Renal cortical epithelial cell (primary cell): ENCODE measurements at regions not wholly inside any gene's neighbourhood (a gene's known extent, or its start where the extent isn't known, plus 50 kb on each side); places are given as distances from the start of the nearest gene placed in this dataset.

Experiments used
- DNase-seq: peaks from one replicate; pipeline ENCODE4 v3.0.0-alpha.2; 2011; ENCODE audit warnings: low read depth

DNA sequence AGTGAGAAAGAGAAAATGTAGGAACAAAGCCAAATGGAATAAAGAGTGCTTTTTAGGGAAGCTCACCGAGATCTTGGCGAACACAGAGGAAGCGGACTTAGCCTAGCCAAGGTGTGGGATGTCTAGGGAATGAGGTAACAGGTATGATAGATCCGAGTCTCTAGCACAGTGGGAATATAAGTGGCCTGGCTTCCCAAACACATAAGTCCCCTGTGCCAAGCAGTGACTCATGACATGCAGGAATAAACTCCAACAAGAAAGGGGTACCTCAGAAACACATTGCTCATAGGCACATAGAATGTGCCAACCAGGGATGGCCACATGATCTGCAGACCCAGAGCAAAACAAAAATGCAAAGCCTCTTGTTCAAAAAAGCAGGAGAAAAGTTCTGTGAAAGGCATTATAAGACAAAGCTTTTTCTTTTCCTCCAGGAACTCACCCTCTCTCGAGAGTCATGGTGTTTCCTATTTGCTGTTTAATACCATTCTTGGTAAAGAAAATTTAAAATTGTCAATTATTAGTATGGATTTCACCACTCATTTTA lies 542.5 kb downstream of the GATA3 start:
- DNase-seq: no peak

DNA sequence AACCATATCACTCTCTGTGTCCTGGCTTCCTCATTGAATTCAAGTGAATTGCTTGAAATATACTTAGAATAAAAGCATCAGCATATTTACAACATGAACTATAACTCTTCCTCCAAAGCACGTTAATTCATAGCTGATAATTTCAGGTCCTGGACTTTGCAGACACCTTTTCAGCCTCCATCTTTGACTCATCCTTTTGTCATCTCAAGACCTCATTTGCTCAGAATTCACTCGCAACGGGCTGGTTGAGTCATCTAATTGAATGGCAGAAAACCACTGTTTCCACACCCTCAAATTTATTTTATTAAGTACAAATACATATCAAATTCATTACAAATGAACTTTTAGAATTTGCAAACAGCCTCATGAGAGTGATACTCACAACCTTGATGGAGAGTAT lies 545.7 kb downstream of the GATA3 start:
- no peak for DNase-seq

DNA sequence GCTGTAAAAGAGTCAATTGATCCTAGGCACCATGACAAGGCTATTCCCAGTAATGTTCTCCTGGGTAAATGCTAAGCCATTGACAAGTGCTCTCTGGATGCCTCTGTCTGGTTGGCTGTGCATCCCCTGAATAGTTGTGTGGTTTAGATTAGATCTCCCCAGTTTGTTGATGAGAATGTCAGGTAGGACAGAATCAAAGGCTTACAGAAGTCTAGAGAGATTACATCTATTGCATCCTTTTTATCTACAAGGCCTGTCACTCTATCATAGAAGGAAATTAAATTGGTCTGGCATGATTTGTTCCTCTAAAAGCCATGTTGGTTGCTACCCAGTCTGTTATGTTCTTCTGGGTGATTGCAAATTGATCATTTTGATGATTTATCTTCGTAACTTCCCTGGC lies 548.3 kb downstream of the GATA3 start:
- no peak for DNase-seq

DNA sequence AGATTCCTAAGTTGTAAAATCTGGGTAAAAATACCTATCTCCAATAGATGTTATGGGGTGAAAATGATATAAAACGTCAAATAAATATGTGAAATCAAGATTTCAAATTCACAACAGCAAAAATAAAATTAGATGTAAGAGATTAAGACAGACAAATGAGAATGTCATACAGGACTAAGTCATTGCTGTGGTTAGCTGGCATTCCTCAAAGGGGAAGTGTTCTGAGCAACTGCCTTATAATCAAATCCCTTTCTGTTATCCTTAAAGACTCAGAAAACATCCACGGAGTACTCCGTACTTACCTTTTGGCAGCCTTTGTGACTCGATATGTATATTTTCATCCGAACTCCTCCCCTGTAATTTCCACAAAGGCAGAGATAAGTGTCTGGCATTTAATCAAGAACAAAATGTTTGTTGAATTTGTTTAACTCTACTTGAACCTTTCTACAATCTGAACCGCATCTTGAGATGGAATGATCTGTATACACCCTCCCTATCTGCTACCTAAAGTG lies 559.6 kb downstream of the GATA3 start:
- DNase-seq: no peak

DNA sequence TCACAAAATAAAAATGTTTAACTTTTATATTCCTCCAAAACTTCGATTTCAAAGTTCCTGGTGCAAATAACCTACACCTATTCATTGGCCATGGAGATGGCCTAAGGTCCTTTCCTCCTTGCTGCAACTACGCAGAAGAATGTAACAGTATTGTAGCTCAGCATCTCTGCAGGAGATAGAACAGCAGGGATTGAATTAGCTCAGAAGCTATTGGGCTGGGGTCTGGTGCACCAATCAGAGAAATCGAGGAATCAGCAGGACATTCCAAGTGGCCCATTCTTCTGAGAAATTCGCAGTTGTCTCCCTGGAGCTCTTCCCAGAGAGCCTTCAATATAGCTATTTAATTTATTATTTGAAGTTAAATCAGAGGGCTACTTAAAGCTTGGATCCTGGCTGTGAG lies 560.6 kb downstream of the GATA3 start:
- no peak for DNase-seq

DNA sequence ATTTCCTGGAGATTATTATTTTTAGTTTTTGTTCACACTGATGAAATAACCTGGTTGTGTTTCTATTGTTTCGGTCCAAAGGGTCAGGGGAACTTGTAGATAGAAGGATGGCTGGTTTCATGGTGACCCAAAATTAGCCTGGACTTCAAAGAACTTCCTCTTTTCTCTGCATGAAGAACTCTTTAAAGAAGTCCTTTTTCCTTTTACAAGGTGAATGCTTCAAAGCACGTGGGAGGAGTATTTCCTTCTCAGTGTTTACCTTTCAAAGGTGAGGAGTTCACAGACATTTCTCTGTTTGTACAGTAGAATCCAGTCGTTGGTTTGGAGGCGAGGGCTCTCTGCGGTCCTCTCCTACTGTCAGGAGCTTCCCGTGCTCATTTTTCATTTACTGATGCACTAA lies 561.7 kb downstream of the GATA3 start:
- DNase-seq: peak; percentile 26

DNA sequence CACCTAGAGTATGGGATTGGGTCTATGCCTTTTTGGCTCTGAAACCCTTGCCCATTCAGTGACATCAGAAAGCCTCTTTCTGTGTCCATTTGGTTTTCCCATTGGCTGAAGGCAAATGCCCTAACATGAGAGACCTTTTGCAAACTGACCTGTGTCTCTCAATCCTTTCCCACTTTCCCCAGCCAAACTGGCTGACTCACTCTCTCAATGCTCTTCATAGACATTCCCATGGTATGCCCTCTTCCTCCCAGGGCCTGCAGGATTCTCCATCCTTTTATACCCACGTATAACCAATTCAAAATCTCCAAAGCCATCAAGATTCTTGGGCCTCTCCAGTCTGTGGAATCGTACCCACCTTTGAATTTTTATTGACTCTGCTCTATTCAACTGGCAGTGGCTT lies 563.3 kb downstream of the GATA3 start:
- DNase-seq: no peak

DNA sequence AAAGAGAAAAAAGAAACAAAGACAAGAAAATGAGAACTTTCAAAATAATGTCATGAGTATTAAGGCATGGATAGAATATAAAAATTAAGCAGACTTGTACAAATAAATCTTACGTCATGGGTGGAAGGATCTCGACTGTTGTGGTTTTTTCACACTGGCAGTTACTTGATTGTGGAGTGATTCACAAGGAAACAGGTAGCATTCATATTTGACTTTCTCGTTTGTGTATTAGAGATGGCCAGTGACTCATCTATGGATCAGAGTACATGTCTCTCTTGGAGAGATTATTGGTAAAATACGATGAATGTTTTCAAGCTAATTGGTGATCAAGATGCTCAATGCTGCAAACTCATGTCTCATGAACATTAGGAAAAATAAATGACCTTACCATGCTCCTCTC lies 564.3 kb downstream of the GATA3 start:
- DNase-seq: peak; percentile 25

DNA sequence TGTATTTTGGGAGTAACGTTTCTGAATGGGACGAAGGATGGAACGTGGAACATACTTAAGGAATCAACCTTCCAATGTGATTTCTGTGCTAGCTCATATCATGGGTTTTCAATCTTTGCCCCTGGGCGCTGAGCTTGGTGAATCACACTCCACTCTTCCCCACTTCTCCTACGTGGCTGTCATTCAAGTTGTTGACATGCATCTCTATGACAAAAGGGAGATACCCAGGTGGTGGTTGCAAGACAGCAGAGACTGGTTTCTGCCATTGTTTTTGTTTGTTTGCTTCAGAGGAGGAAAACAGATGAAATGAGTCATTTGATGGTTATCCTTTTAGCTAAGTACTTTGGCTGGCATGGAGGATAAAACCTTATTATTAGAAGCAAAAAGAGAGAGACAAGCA lies 573.9 kb downstream of the GATA3 start:
- peak; percentile 60 for DNase-seq

DNA sequence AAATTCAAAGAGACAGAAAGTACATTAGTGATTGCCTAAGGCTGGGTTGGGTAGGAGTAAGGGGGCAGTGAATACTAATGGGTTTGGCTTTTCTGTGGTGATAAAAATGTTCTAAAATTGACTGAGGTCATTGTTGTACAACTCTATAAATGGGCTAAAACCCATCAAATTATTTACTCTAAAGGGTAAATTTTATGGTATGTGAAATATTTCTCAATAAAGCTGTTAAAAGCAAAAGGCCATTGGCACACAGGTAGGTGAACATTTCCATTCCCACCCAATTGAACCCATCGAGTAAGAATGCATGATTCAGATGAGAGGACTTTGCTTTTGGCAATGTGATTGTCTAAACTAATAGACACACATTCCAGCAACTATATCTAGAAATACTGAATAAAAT lies 579.4 kb downstream of the GATA3 start:
- DNase-seq: no peak

DNA sequence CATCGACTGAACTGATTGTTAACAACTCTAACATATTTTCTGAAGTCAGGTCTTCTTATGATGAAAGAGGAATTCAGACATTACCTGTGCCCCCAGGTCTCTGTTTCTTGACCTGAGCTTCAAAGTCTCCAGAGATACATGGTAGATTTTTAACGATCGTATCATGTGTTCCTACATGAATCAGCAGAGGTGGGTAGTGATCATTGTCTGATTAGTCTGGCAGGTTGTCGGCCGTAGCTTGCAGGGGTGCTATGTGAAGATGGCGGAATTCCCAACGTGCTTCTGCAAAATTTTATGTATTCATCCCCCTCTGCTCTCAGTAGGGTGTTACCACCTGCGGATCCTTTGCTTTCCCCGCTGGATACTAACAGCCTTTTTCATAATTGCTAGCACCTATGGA lies 581.9 kb downstream of the GATA3 start:
- no peak for DNase-seq

DNA sequence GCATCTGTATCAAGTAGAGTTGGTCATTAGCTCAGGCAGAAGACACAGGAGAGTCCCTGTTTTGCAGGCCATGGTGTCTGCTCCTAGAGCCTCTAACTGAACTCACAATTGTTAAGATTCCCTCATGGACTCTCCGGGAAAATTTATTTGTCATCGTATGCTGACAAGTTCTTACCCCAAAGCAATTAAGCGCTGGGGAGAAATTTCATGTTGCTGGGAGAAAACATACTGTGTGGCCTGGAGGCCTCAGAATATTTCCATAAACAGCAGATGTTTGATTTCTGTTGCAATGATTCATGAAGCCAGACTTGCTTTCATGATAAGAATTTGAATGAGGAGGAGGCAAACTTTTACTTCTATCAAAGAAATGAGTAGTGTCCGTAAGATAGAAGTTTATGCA lies 583.2 kb downstream of the GATA3 start:
- no peak for DNase-seq

DNA sequence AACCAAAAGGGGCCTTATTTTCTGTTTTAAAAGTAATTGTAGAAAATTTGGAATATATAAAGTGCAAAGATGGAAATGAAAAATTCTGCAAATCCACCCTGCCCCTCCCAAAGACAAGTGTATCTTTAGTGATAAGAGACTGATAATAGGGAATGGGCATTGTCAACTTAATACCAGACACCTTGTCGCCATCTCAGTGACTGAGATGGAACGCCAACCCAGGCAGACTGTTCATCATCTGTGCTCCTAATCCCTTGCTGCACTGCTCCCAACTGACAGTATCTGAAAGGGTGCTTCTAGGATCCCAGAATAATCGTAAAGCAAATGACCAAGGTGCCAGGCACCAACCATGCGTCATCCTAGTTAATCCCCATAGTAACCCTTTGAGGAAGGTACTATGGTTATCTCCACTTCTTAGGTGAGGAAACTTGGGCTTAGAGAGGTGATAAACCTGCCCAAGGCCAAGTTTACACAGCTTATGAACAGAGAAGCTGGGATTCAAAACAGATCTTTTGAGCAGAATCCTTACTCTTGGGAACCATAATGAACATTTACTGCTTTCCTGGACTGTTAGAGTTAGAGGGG lies 583.7 kb downstream of the GATA3 start:
- DNase-seq: no peak

DNA sequence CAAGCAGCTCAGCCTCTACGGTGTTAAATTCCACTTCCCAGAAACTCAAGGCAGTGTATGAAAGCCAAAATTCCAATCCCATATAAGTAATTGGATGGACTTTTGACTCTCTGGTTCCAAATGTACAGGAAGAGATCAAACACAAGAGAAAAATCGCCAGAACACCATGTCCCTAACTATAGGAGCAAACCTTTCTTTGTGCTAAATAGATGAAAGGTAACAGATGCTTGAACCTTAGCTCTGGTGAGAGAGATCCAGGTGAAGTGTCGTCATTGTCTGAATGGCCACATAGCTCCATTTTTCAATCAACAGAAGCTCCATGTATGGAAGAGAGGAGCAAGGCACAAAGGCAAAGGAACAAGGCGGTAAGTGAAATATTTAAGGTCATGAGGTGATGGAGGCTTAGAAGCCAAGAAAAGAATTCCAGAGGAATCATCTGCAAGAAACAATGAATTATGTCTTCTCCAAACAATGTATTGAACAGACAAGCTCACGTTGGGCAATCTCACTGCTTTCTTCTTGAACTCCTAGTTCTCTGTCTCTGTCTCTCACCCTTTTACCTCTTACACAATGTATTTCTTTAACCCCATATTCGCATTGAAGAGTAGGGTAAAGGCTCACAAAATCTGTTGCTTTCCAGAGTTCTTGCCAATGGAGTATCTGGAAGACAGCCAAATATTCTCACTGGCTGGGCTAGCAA lies 585.1 kb downstream of the GATA3 start:
- no peak for DNase-seq

DNA sequence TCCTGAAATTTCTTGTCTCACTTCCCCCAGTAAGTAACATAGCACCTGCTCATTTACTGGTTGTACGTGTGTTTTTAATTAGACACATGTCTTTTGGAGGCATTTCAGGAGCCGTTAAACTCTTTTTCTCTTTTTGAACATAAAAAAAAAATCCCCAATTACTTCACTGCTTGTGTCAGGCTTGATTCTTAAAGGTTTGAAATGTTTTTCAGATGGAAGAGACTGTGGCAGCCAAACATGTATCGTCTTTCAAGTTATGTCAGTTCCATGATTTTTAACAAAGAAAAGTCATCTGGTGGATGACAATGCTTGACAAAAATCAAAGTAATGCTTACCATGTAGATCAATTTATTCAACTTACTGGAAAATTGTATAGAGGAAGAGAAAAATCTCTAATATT lies 585.8 kb downstream of the GATA3 start:
- no peak for DNase-seq

DNA sequence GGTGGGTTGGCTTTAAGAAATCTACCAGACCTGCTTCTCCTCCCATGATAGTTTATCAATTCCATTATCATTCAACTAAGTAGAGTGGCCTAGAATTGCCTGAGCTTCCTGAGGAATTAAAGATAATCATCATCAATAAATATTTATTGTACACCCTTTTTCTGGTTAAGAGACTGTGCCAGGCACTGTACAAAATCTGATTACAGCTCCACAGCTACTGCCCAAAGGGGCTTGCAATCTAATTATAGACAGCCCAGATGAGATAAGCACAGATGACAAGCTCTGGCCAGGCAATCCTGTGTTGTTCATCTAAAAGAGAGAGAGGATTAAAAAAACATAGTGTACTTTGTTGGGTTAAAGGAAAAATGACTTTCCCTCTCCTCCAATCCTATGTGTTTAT lies 586.4 kb downstream of the GATA3 start:
- no peak for DNase-seq

DNA sequence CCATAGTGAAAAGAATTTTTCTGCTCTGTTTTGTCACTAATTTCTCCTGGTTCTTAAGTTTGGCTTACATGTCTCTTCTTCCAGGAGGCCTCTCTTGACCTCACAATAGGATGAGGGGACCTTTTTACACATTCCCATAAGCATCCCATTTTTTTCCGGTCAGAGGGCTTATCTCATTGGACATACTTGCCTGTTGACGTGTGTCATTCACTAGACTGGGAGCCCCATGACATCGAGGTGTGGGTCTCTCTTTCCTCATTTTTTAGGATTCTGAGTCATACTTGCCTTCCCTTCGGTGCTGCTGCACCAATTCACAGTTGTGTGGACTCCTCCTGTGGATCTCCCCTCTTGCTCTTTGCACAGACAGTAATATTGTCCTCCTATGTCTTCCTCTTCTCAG lies 601.8 kb downstream of the GATA3 start:
- DNase-seq: no peak

DNA sequence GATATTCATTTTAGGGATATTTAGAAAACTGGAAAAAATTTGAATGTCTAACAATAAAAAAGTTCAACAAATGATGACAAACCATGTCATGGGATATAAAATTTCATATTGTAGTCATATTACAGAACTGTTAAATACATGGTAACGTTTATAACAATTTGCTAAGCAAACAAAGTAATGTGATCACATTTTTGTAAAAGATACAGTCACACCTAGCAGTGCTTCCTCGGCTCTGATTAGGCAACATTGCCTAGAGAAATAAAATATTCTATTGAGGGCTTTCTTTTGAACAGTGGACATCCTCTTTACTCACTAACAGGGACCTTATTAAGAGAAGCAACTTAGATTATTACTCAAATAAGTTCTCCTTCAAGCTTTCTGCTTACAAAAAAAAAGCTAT lies 605.5 kb downstream of the GATA3 start:
- no peak for DNase-seq

DNA sequence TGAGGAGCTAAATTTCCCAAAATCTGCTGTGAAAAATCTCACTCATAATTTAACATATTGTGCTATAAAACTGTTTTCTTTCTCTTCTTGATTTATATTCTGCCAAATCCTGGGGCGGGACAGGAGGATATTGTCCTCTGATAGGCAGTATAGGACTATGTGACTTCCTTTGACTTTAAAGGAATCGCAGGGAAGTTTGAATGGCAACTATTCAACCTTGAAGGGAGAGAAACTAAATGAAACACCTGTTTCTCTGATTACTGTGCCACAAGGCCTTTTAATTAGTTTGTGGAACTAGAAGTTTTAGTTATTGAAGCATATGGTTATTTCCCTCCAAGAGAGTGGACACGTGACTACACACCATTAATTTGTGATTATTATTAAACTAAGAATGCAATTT lies 607.4 kb downstream of the GATA3 start:
- no peak for DNase-seq

DNA sequence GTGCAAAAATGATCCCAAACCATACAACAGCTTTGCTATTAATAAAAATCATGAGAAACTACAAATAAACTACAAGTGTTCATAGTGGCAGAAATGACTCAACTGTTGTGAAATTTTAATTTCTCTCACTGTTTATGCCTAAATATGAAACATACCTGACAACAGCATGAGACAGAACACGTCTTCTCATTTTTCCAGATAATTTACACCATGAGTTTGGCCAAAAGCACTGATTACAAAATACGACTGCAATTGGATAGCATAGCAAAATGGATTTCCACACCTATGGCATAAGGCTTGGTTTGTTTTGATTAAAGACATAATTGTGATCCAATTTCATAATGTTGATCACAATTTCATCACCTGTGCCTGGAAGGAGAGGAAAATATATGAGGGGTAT lies 608.6 kb downstream of the GATA3 start:
- no peak for DNase-seq

DNA sequence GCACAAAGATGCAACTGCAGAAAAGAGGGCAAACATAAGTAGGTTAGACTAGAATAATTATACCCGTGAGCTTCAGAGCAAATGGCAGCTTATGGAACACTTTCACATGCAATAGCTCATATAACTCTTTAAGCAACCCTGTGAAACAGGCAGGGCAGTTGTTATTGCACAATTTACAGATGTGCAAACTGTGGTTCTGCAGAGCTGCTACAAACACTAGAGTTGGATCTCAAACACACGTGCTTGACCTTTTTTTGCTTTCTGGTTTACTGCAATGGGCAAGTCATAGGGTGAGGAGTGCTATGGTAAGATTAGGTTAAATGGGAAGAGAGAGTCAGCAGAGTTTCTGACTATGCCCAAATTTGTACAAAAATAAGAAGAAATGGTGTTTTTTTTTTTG lies 610.8 kb downstream of the GATA3 start:
- no peak for DNase-seq

DNA sequence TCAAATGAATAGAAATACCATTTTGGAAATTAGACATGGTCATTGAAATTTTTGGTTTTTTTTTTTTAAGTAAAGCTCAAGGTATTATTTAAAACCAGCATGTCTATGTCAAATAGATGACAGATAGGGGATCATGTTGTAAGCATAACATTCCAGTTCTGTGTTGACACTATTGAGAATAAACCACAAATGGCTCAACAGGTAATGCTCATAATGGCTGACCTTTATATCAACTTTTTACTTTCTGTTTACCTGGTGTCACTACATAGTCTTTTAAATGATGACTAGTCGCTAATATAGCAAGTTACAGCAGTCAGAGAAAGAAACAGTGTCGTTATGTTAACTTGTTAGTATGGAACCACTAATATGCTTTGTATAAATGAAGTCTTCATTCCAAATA lies 616.0 kb downstream of the GATA3 start:
- peak; percentile 1 for DNase-seq

DNA sequence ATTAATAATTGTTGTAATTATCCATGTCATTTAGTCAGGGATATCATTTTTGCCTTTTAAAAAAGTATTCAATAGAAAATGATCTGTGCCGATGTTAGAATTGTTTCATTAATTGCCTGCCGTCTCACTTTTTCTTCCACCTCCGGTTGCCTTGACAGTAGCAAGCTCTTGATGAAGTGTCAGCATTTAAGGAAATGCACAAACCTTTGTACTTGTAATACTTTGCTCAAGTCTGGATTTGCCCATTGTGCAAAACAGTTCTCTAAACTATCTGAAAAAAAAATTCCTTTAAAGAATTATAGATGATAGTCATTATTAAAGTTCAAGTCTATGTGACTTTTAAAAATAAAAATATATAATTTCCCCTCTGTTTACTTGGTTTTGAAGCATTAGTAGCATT lies 619.7 kb downstream of the GATA3 start:
- DNase-seq: no peak

DNA sequence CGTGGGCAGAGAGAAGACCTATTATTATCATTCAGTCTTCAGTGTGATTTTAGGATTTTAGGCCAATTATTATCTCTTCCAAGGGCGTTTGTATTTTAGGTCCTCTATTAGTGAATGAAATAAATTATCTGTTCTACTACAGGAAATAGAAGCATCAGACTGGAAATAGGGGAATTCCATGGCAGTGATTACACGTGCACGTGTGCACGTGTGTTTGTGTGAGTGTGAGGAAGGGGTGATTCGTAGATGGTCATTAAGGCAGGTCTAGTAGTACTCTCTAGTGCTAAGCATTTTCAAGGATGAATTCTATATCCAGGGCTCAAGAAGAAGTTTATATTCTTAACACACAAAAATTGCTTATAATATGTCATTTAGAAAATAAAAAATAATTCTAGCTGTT lies 623.2 kb downstream of the GATA3 start:
- no peak for DNase-seq
